Upper lobe of left lung (tissue), 6 donors: ENCODE measurements at regions not wholly inside any gene's neighbourhood (a gene's known extent, or its start where the extent isn't known, plus 50 kb on each side); places are given as distances from the start of the nearest gene placed in this dataset.

Experiments
- ATAC-seq, 2 donors: fragments of 200-7000 bp; cut with Tn5 transposase; one replicate each; pipeline ENCODE4 v1.9.1; 2022; ENCODE audit warnings: mild to moderate bottlenecking in 2 of 2, moderate library complexity in 2 of 2; ENCODE audit not compliant: low FRiP score in 2 of 2
- DNase-seq, 2 donors: peaks; one replicate each; pipeline ENCODE4 v3.0.0-alpha.2; 2019 to 2020
- H3K27ac ChIP-seq, 4 donors: fragments of 200-600 bp; sonication (generic); one replicate each; pipeline ENCODE4 v1.5.1; 2016 to 2019
- H3K27me3 ChIP-seq, 4 donors: fragments of 200-600 bp; sonication (generic); one replicate each; pipeline ENCODE4 v1.5.1; 2017 to 2019
- H3K36me3 ChIP-seq, 4 donors: fragments of 200-600 bp; sonication (generic); one replicate each; pipeline ENCODE4 v1.5.1; 2016 to 2019
- H3K4me1 ChIP-seq, 4 donors: fragments of 200-600 bp; sonication (generic); one replicate each; pipeline ENCODE4 v1.5.1; 2018 to 2019
- H3K4me3 ChIP-seq, 4 donors: fragments of 200-600 bp; sonication (generic); one replicate each; pipeline ENCODE4 v1.5.1; 2017 to 2019; ENCODE audit warnings: mild to moderate bottlenecking in 2 of 4, moderate library complexity in 1 of 4
- H3K9me3 ChIP-seq, 4 donors: fragments of 200-600 bp; sonication (generic); one replicate each; pipeline ENCODE4 v1.5.1; 2018 to 2019
- EP300 ChIP-seq, 4 donors: sonication (generic); formaldehyde crosslinking; IDR thresholded peaks; one replicate each; pipeline ENCODE4 v1.5.1; 2017; ENCODE audit warnings: antibody characterized with exemption in 4 of 4, control low read depth in 2 of 4
- POLR2A ChIP-seq, 4 donors: fragments of 450-650 bp; IDR thresholded peaks; one replicate each; pipeline ENCODE4 v1.5.1; 2016 to 2017; ENCODE audit warnings: antibody characterized with exemption in 4 of 4, mild to moderate bottlenecking in 2 of 4
- POLR2AphosphoS5 ChIP-seq, 2 donors: sonication (generic); formaldehyde crosslinking; IDR thresholded peaks; one replicate each; pipeline ENCODE4 v1.5.1; 2017; ENCODE audit warnings: antibody characterized with exemption in 2 of 2
- WGBS, 2 donors: methylation state at CpG; one replicate each; pipeline ENCODE4 v1.1.5; 2017 to 2018; 5-methylcytosine and 5-hydroxymethylcytosine counted together
- TF ChIP-seq, protein P1 (sequence below), 6 experiments: fragments of 450-650 bp in 4 of 6; fragments of 200-600 bp in 2 of 6; sonication (generic) in 2 of 6; IDR thresholded peaks; one replicate each; pipeline ENCODE4 v1.5.1; 2016 to 2019; ENCODE audit warnings: antibody characterized with exemption in 6 of 6
- donor health status: DM: no; HTN: no; CAD: no; lungs with moderate emphysema.
- donor health status: DM: no; HTN: yes; CAD: no; lungs with severe emphysema.

DNA sequence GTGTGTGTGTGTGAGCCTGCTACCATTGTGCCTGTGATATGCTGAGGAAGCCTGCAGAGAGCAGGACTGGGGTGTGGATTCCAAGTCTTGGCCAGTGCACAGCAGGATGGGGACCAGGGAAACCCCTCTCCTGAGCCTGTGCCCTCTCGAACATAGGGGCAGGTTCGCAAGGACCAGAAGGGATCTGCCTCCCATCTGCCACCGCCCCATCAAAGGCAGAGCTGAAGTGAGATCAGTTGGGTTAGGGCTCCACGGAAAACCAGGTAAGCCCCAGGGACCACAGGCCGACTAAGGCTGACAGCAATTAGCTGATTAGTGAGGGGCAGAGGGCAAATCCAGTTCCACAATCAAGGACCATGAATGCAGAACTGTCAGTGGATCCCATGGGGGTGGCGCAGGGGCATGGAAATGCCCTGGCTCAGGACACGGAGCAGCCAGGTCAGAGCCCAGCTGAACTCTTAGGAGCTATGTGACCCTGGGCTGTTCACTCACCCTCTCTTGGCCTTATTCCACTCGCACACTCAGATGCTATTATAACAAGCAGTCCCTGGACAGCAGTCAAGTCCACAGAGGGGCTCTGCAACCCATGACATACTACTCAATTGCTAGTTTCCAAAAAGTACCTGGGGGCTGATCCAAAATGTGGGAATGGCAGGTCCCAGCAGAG is 84.2 kb upstream of the ID2 start:
- 94 to 97% methylated on average over 6 to 8 of the region's 8 CpGs for WGBS, 2 donors
- TF ChIP-seq EP300 (IDR thresholded peaks at IDR 0.05) (no peak), POLR2AphosphoS5 (IDR thresholded peaks at IDR 0.05) (no peak), POLR2A (IDR thresholded peaks at IDR 0.05) (no peak)
- TF ChIP-seq, protein P1, sequence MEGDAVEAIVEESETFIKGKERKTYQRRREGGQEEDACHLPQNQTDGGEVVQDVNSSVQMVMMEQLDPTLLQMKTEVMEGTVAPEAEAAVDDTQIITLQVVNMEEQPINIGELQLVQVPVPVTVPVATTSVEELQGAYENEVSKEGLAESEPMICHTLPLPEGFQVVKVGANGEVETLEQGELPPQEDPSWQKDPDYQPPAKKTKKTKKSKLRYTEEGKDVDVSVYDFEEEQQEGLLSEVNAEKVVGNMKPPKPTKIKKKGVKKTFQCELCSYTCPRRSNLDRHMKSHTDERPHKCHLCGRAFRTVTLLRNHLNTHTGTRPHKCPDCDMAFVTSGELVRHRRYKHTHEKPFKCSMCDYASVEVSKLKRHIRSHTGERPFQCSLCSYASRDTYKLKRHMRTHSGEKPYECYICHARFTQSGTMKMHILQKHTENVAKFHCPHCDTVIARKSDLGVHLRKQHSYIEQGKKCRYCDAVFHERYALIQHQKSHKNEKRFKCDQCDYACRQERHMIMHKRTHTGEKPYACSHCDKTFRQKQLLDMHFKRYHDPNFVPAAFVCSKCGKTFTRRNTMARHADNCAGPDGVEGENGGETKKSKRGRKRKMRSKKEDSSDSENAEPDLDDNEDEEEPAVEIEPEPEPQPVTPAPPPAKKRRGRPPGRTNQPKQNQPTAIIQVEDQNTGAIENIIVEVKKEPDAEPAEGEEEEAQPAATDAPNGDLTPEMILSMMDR (IDR thresholded peaks at IDR 0.05) = no peak
- Histone ChIP-seq H3K9me3 (no peaks in the 10 kb centered on the region), H3K27me3 (no peaks in the 10 kb centered on the region), H3K4me1 (peaks cover 0 to 4% (median 0%) of the 10 kb centered on the region in 4 donors), H3K4me3 (no peak overlapping the region), H3K27ac (peak overlapping the region in 2 of 4 donors; percentile 5 to 54), H3K36me3 (no peaks in the 10 kb centered on the region)
- DNase-seq (no peak), ATAC-seq (peak in 1 of 2 donors; percentile 9)

DNA sequence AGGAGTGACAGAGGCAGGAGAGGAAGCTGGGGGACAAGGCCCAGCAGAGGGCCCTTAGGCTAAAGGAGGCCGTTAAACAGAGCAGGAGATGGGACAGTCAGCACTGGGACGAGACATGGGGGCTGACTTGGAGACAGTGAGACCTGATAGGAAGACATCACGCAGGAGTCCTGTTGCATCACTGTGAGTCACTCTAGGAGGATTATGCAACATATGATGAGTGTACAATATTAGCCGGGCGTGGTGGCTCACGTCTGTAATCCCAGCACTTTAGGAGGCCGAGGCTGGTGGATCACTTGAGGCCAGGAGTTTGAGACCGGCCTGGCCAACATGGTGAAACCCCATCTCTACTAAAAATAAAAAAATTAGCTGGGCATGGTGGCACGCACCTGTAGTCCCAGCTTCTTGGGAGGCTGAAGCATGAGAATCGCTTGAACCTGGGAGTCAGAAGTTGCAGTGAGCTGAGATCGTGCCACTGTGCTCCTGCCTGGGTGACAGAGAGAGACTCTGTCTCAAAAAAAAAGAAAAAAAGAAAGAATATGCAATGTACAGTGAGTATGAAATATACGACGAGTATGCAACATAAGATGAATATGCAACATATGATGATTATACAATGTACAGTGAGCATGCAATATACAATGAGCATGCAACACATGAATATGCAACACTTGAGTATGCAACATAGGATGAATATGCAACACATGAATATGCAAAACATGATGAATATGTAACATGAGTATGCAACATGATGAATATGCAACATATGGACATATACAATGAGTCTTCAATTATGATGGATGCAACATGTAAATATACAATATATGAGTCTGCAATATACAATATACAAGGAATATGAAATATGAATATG is 83.3 kb upstream of the ID2 start:
- H3K4me3 ChIP-seq = no peak overlapping the region
- no peaks in the 10 kb centered on the region for H3K36me3 ChIP-seq
- peak overlapping the region in 2 of 4 donors; percentile 5 to 54 for H3K27ac ChIP-seq
- H3K27me3 ChIP-seq = no peaks in the 10 kb centered on the region
- H3K9me3 ChIP-seq = no peaks in the 10 kb centered on the region
- TF ChIP-seq POLR2AphosphoS5 (IDR thresholded peaks at IDR 0.05) (peak; percentile 66 to 89), EP300 (IDR thresholded peaks at IDR 0.05) (peak in 2 of 4 donors; percentile 6 to 43), POLR2A (IDR thresholded peaks at IDR 0.05) (no peak)
- TF ChIP-seq, protein P1 (IDR thresholded peaks at IDR 0.05) = no peak
- WGBS, 2 donors = 70 to 77% methylated on average over 13 of the region's 13 CpGs
- ATAC-seq (peak; percentile 66 to 92), DNase-seq (peak in 1 of 2 donors; percentile 78)
- peaks cover 0 to 5% (median 0%) of the 10 kb centered on the region in 4 donors for H3K4me1 ChIP-seq

DNA sequence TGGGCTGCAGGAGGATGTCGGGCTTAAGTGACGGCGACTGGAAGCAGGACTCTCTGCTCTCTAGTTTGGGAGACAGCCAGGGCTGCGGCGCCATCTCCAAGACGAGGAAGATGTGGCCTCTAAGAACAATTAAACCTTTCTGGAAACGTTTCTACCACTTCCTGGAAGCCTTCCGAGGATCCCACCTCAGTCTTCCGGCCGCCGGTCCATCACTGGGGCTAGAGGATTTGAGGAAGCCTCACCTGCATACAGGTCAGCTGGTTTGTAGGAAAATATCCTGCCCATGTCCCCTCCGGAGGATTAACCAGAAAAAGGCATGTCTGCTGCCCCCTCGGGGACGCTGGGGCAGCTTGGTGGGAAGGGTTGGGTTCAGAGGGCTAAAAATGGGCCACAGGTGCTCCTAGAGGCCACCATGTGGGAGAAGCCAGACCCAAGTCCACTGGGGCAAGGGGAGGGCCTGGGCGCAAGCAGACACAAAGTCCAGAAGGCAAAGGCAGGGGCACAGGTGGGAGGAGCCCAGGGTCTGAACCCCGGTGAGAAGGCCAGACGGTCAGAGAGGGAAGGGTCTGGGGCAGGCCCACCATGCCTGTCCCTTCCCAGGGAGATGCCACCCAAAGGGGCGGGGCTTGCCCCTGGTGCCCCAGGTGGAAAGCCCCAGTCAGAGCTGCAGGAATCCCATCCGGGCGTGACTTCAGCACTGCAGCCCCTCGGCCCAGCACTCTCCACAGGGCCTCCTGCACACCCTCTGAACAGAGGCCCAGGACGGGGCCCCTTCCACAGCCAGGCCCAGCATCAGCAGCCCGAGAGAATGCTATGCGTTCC is 82.2 kb upstream of the ID2 start:
- Histone ChIP-seq H3K27me3 (no peaks in the 10 kb centered on the region), H3K36me3 (no peaks in the 10 kb centered on the region), H3K27ac (no peak overlapping the region), H3K4me3 (no peak overlapping the region), H3K9me3 (no peaks in the 10 kb centered on the region), H3K4me1 (peaks cover 0 to 5% (median 0%) of the 10 kb centered on the region in 4 donors)
- 81 to 84% methylated on average over 18 to 24 of the region's 24 CpGs for WGBS, 2 donors
- TF ChIP-seq POLR2AphosphoS5 (IDR thresholded peaks at IDR 0.05) (no peak), POLR2A (IDR thresholded peaks at IDR 0.05) (no peak), EP300 (IDR thresholded peaks at IDR 0.05) (no peak)
- TF ChIP-seq, protein P1 (IDR thresholded peaks at IDR 0.05) = no peak
- DNase-seq = no peak
- no peak for ATAC-seq

DNA sequence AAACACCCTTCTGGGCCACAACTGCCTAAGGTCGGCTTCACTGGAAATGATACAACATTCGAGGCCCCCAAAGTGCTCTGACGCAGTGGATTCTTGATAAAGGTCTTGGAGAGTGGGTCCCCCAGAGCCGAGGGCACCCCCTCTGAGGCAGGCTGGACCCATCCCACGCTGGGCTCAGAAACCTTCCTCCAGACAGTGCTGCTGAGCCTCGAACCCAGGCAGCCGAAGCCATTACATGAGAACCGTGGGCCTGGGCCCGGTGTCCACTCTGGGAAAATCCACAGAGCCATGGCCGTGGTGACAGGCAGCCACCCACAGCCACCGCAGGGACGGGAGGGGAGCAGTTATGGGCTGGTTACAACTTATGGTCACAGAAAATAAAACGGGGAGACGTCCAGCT is 81.4 kb upstream of the ID2 start:
- Histone ChIP-seq H3K27ac (no peak overlapping the region), H3K4me3 (no peak overlapping the region), H3K4me1 (peaks cover 0 to 5% (median 0%) of the 10 kb centered on the region in 4 donors), H3K36me3 (no peaks in the 10 kb centered on the region), H3K27me3 (no peaks in the 10 kb centered on the region), H3K9me3 (no peaks in the 10 kb centered on the region)
- DNase-seq = no peak
- no peak for ATAC-seq
- 95 to 100% methylated on average over 6 to 14 of the region's 14 CpGs for WGBS, 2 donors
- TF ChIP-seq POLR2A (IDR thresholded peaks at IDR 0.05) (no peak), POLR2AphosphoS5 (IDR thresholded peaks at IDR 0.05) (no peak), EP300 (IDR thresholded peaks at IDR 0.05) (no peak)
- TF ChIP-seq, protein P1 (IDR thresholded peaks at IDR 0.05) = no peak
